ENCODE measurements at regions not wholly inside any gene's neighbourhood (a gene's known extent, or its start where the extent isn't known, plus 50 kb on each side); places are given as distances from the start of the nearest gene placed in this dataset.

GRCh38 chr11:42205518-42205917 is 746.1 kb upstream of the LRRC4C start:
- DNase-seq: no peak

GRCh38 chr11:42225664-42226063 is 766.2 kb upstream of the LRRC4C start:
- DNase-seq: no peak

- DNase-seq: no peak
Observed at GRCh38 chr11:42232673-42233072, 773.2 kb upstream of the LRRC4C start.

GRCh38 chr11:42234451-42234951 is 775.0 kb upstream of the LRRC4C start:
- DNase-seq: no peak

DNA sequence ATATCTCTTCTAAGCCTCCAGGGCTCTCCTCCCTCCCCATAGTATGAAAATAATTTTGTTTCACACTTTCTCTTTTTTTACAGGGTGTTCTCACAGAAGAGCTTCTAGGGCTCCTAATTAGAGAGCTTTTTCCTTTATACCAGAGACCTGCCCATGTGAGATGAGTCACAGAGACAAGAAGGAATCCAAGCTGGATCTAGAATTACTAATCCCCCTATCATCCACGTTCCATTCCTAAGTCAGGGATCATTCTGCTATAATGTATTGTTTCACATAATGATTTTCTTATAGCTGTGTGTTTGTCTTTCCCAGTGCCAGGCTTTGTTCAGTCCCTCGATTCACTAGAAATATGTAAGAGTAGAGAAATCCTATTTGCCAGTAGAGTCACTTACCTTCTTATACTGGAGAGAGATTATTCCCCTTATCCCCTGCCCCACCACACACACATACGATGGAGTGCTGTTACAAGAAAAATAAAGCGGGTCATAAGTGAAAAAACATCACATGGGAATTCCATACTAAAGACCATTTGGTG is 778.3 kb upstream of the LRRC4C start:
- DNase-seq: no peak

GRCh38 chr11:42239188-42239587 is 779.7 kb upstream of the LRRC4C start:
- DNase-seq: no peak

GRCh38 chr11:42243385-42243784 is 783.9 kb upstream of the LRRC4C start:
- no peak for DNase-seq

DNA sequence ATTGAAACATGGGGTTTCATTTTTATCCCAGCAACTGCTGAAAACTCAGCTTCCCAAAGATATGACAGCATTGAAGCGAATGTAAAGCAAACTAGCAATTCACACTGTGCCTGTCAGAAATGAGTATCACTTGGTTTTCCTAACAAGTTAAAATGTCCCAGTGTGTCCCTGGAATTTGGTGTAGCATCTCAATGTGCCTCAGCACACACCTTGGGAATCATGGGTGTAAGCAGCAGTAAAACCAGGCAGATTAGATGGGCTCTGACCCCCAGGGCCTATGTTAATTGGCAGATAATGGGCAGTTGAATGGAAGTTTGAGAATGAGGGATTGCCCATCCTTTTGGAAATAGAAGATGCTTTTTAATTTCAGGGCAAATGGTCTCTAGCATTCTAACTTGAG is 784.9 kb upstream of the LRRC4C start:
- DNase-seq: no peak

DNA sequence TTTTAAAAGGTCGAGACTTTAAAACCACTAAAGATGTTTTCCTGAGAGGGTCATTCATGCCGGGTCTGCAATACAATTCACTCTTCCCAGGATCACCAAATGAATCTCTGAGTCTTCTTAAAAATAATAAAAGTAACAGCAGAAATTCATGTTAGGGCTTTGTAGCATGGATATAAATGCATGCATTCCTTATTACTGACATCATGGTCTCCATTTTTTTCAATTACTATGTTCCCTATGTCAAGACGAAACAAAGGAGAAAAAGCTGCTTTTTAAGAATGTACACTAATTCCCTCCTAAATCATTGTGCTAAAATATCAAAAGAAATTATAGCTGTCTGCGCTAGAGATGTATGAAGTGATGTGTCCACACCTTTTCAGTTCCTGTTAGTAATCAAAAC is 789.9 kb upstream of the LRRC4C start:
- DNase-seq: no peak

DNA sequence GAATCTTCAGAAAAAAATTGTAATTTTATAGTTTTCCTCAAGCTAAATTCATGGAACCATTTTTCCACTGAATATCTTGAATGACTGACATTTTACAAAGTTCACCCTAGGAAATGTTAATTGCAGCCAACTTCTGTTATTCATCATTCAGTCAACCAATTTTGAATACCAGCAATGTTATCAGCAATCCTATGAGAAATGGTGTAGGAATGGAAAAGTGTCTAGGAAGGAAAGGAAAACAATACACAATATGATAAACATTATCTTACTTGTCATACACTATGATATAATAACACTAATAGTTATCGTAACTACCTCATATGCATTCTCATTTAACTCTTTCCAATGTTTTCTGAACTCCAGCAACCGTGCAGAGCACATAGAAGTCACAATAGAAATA is 790.5 kb upstream of the LRRC4C start:
- no peak for DNase-seq

DNA sequence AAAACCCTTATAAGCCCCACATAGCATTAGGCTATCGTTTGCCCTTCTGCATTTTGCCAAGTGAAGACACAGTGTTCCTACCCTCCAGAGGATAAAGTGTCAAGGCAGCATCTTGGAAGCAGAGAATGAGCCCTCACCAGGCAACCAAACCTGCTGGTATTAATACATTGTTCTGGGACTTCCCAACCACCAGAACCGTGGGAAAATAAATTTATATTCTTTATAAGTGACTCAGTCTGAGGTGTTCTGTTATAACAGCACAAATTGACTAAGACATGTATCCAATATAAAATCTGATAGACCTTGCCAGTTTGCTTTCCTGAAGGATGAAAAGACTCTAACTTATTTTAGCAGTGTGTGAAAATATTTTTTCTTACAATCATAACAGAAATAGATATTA is 792.5 kb upstream of the LRRC4C start:
- DNase-seq: no peak

- DNase-seq: no peak
Observed at GRCh38 chr11:42253156-42253555, 793.7 kb upstream of the LRRC4C start.

DNA sequence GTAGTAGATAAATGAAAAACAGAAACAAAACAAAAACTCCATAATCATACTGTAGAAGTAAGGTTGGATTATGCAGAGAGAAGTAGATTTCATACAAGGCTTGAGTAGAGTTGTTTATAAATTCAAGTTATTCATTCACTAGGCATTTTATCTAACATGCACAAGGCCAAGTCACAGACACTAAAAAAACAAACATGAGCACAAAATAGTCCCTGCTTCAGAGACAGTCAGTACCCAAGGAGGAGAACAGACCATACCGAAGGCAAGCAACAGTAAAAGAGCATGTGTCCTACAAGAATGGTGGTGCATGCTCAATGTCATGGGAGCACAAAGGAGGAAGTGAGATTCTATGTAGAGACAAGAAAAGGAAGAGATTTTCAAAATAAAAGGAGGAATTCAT is 796.5 kb upstream of the LRRC4C start:
- no peak for DNase-seq

GRCh38 chr11:42257534-42257933 is 798.1 kb upstream of the LRRC4C start:
- DNase-seq: no peak

GRCh38 chr11:42265072-42265471 is 805.6 kb upstream of the LRRC4C start:
- no peak for DNase-seq

GRCh38 chr11:42271306-42271705 is 811.9 kb upstream of the LRRC4C start:
- no peak for DNase-seq

- no peak for DNase-seq
Observed at GRCh38 chr11:42273977-42274376, 814.5 kb upstream of the LRRC4C start.

- no peak for DNase-seq
Observed at GRCh38 chr11:42296910-42297309, 837.5 kb upstream of the LRRC4C start.

DNA sequence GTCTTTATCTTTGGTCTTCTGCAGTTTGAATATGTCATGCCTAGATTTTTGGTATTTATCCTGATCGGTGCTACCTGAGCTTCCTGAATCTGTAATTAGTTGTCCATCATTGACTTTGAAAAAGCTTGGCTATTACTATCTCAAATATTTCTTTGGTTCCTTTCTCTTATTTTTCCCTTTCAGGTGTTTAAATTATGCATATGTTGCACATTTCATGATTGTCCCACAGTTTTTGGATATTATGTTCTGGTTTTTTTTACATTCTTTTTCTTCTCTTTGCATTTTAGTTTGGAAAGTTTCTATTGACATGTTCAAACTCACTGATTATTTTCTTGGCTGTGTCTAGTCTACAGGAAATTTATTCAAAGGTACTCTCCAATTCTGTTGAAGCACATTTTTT is 840.3 kb upstream of the LRRC4C start:
- DNase-seq: no peak

DNA sequence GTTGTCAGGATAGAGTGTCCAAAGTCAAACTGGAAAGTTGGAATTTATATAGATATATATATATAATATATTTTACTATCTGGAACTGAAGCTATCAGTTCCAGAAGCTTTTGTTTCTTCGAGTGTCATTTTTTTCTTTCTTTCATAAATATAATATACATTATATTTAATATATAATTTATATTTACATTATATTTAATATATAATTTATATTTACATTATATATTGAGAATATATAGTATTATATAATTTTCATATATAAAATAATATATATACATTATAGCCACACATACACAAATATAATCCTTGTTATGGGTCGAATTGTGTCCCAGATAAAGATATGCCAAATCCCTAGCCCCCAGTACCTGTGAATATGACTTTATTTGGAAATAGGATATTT is 842.3 kb upstream of the LRRC4C start:
- DNase-seq: no peak

DNA sequence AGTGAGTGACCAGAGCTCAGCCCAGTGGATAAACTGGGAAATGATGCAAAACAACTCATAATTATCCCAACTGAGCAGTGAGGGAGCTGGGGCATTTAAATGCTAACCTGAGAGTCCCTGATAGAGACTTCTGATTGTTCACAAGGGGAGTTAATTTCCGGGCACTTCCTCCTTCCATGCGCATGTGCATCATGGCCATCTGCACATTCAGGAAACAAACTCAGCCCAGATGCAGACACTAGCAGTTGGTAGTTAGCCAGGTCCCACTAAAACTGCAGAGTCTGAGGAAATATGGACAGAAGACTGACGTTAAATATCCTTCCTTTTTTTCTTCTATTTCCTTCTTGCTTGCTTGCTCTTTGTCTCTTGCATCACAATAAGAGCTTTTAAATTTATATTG is 852.1 kb upstream of the LRRC4C start:
- DNase-seq: no peak

DNA sequence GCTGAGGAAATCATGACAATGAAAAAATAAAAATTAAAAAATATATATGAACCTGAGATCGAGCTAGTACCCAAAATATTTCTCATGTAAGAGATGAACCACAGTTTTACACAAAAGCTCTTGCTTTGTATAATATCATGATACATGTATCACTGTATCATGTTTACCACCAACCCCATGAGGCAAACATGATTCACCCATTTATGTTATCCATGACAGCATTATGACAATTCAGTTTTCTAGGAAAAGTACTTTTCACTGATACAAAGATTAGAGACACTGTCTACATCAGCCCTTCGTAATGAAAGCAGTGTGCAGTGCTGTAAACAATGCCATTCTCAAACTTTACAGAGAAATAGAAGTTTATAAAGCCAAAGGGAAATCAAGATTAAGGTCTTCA is 852.5 kb upstream of the LRRC4C start:
- no peak for DNase-seq

DNA sequence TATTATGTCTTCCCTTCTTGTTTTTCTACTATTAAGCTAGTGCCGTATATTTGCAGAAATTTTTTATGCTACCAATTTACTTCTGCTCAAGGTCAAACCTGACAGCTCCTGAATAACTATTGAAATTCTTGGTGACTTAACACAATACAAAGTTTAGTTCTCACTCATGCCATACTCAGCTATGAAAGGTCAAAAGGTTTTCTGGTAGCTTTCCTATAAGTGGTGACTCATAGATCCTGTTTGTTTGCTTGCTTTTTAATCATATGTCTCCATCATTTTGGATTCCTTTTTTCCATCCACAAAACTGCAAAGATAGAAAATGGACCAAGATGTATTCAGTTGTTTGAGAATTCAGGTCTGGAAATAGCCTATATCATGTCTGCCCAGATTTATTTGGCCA is 855.8 kb upstream of the LRRC4C start:
- no peak for DNase-seq

- DNase-seq: no peak
Observed at GRCh38 chr11:42315846-42316245, 856.4 kb upstream of the LRRC4C start.

GRCh38 chr11:42319921-42320320 is 860.5 kb upstream of the LRRC4C start:
- DNase-seq: no peak
